Smooth muscle cell (in vitro differentiated cells): ENCODE measurements at regions not wholly inside any gene's neighbourhood (a gene's known extent, or its start where the extent isn't known, plus 50 kb on each side); places are given as distances from the start of the nearest gene placed in this dataset.

Experiments
- DNase-seq: peaks from one replicate; lab custom pipeline; 2025; ENCODE audit not compliant: unreplicated experiment; lab: John Stamatoyannopoulos, UW
- H2AFZ ChIP-seq: fragments of 200-600 bp; sonication (generic); 2 replicates; pipeline ENCODE4 v1.6.0; 2016; ENCODE audit warnings: antibody characterized with exemption, low read depth, mild to moderate bottlenecking
- H3F3A ChIP-seq: fragments of 200-600 bp; sonication (generic); 2 replicates; pipeline ENCODE4 v1.6.0; 2017; ENCODE audit warnings: antibody characterized with exemption, low read depth
- H3K27ac ChIP-seq: fragments of 200-600 bp; sonication (generic); 2 replicates; pipeline ENCODE4 v1.5.1; 2016; ENCODE audit warnings: low read depth, mild to moderate bottlenecking
- H3K27me3 ChIP-seq: fragments of 200-600 bp; sonication (generic); 2 replicates; pipeline ENCODE4 v1.6.1; 2016; ENCODE audit warnings: low read depth, mild to moderate bottlenecking
- H3K36me3 ChIP-seq: fragments of 200-600 bp; sonication (generic); 2 replicates; pipeline ENCODE4 v1.5.1; 2016; ENCODE audit warnings: low read depth
- H3K4me1 ChIP-seq: fragments of 200-600 bp; sonication (generic); 2 replicates; pipeline ENCODE4 v1.5.1; 2016; ENCODE audit warnings: low read depth
- H3K4me2 ChIP-seq: fragments of 200-600 bp; sonication (generic); 2 replicates; pipeline ENCODE4 v1.6.0; 2016; ENCODE audit warnings: mild to moderate bottlenecking
- H3K4me3 ChIP-seq: fragments of 200-600 bp; sonication (generic); 2 replicates; pipeline ENCODE4 v1.5.1; 2016; ENCODE audit warnings: mild to moderate bottlenecking
- H3K79me2 ChIP-seq: fragments of 200-600 bp; sonication (generic); 2 replicates; pipeline ENCODE4 v1.6.0; 2016; ENCODE audit warnings: low read depth, mild to moderate bottlenecking
- H3K9ac ChIP-seq: fragments of 200-600 bp; sonication (generic); 2 replicates; pipeline ENCODE4 v1.6.0; 2016; ENCODE audit warnings: low read depth
- H3K9me3 ChIP-seq: fragments of 200-600 bp; sonication (generic); replicated peaks from 2 replicates; pipeline ENCODE4 v1.5.1; 2016; ENCODE audit warnings: low read depth
- H4K20me1 ChIP-seq: fragments of 200-600 bp; sonication (generic); 2 replicates; pipeline ENCODE4 v1.6.0; 2016; ENCODE audit warnings: low read depth
- CTCF ChIP-seq: fragments of 200-600 bp; sonication (generic); IDR thresholded peaks from 2 replicates; pipeline ENCODE4 v1.5.1; 2017; ENCODE audit warnings: borderline replicate concordance, mild to moderate bottlenecking, antibody characterized with exemption; ENCODE audit not compliant: insufficient read depth, poor library complexity, severe bottlenecking
- WGBS: methylation state at CpG from one replicate; pipeline ENCODE4 v1.1.7; 2016; ENCODE audit warnings: low lambda C conversion rate; 5-methylcytosine and 5-hydroxymethylcytosine counted together

- Histone ChIP-seq H3F3A (no peaks in the 10 kb centered on the region), H4K20me1 (peaks cover 100% of the 10 kb centered on the region), H3K27me3 (no peaks in the 10 kb centered on the region), H3K4me2 (no peak overlapping the region), H3K27ac (no peak overlapping the region), H3K4me3 (no peak overlapping the region), H2AFZ (no peak overlapping the region), H3K9ac (no peak overlapping the region), H3K4me1 (no peaks in the 10 kb centered on the region), H3K36me3 (no peaks in the 10 kb centered on the region), H3K9me3 (no peaks in the 10 kb centered on the region), H3K79me2 (peaks cover 47% of the 10 kb centered on the region)
- 83% methylated on average over 3 of the region's 3 CpGs for WGBS
- DNase-seq, result no peak
- no peak for TF ChIP-seq CTCF
Observed at GRCh38 chr22:42192547-42192946, 61.9 kb upstream of the CYP2D6 start.

- Histone ChIP-seq H3K4me2 (no peak overlapping the region), H3K27me3 (no peaks in the 10 kb centered on the region), H3K4me3 (no peak overlapping the region), H3K79me2 (peaks cover 48% of the 10 kb centered on the region), H2AFZ (no peak overlapping the region), H3F3A (no peaks in the 10 kb centered on the region), H3K27ac (no peak overlapping the region), H3K4me1 (no peaks in the 10 kb centered on the region), H4K20me1 (peaks cover 100% of the 10 kb centered on the region), H3K9ac (no peak overlapping the region), H3K9me3 (no peaks in the 10 kb centered on the region), H3K36me3 (no peaks in the 10 kb centered on the region)
- no peak for TF ChIP-seq CTCF
- DNase-seq, result no peak
- WGBS, result 89% methylated on average over 1 of the region's 1 CpG
Observed at GRCh38 chr22:42190274-42190673, 59.7 kb upstream of the CYP2D6 start.

DNA sequence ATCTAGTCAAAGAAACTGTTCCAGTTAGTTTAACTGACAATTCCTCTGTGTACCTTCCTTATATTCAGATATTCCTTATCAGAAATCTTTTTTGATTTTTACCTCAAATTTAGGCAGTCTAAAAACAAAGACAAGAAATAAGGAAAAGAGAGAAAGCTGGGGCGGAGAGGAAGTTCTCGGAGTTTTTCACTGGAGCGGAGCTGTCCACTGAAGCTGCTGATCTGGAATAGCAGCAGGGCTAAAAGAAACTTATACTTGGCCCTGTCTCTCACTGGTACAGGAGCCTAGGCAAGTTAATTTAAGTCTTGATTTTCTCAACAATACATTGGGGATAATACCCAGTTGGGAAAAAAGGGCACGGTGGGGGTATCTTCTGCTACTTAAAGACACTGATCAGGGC lies 59.2 kb upstream of the CYP2D6 start:
- no peak for TF ChIP-seq CTCF
- no peak overlapping the region for H3K9ac ChIP-seq
- H3K4me2 ChIP-seq, result no peak overlapping the region
- H3F3A ChIP-seq, result no peaks in the 10 kb centered on the region
- no peak overlapping the region for H2AFZ ChIP-seq
- no peaks in the 10 kb centered on the region for H3K9me3 ChIP-seq
- 89% methylated on average over 4 of the region's 4 CpGs for WGBS
- peaks cover 4% of the 10 kb centered on the region for H3K4me1 ChIP-seq
- H3K27me3 ChIP-seq, result no peaks in the 10 kb centered on the region
- H3K36me3 ChIP-seq, result no peaks in the 10 kb centered on the region
- H4K20me1 ChIP-seq, result peaks cover 100% of the 10 kb centered on the region
- H3K4me3 ChIP-seq, result no peak overlapping the region
- DNase-seq, result no peak
- no peak overlapping the region for H3K27ac ChIP-seq
- H3K79me2 ChIP-seq, result peaks cover 50% of the 10 kb centered on the region

DNA sequence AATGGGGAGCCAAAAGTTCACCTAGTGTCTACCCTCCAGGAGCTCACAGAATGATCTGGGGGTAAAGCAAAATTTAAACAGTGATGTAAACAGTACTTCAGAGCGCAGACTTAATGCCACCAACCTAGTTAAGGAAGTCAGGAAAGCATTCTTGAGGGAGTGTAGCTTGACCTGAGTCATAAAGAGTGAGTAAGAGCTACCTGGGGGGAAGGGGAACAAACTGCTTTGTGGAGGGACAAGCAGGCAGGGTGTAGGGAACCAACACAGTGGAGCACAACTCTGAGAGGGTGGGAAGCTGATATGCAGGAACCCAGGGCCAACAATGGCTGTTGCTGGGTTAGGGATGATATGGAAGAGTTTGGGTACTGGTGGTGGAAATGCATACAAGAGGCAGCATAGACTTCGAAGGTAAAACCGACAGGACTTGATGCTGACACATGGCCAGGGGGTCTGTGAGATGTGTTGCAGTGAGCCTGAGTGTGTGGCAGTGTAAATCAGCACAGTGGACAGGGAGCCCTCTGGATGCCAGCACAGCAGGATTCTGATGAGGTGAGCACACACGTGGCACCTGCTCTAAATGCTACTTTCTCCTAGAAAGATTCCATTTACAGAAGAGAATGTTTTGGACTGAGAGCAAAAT lies 58.3 kb upstream of the CYP2D6 start:
- no peak overlapping the region for H3K4me3 ChIP-seq
- H3K79me2 ChIP-seq, result peaks cover 58% of the 10 kb centered on the region
- no peaks in the 10 kb centered on the region for H3F3A ChIP-seq
- H2AFZ ChIP-seq, result no peak overlapping the region
- no peak for TF ChIP-seq CTCF
- H4K20me1 ChIP-seq, result peaks cover 100% of the 10 kb centered on the region
- no peak overlapping the region for H3K4me2 ChIP-seq
- H3K27ac ChIP-seq, result peak overlapping the region; percentile 25
- H3K36me3 ChIP-seq, result no peaks in the 10 kb centered on the region
- no peaks in the 10 kb centered on the region for H3K27me3 ChIP-seq
- no peak for DNase-seq
- H3K4me1 ChIP-seq, result peaks cover 9% of the 10 kb centered on the region
- H3K9ac ChIP-seq, result no peak overlapping the region
- H3K9me3 ChIP-seq, result no peaks in the 10 kb centered on the region
- 67% methylated on average over 4 of the region's 4 CpGs for WGBS
